Keratinocyte (primary cell): ENCODE measurements at regions not wholly inside any gene's neighbourhood (a gene's known extent, or its start where the extent isn't known, plus 50 kb on each side); places are given as distances from the start of the nearest gene placed in this dataset.

Source experiments
- DNase-seq: peaks from one replicate; pipeline ENCODE4 v3.0.0-alpha.2; 2011; ENCODE audit warnings: low read depth, missing footprints, low spot score
- FAIRE-seq: peaks from 2 replicates; lab custom pipeline; 2011; peaks lifted over from hg19 to GRCh38; lab: Jason Lieb, UNC
- H2AFZ ChIP-seq: 2 replicates; pipeline ENCODE4 v1.6.0; 2012; ENCODE audit warnings: low read length, control low read depth, inconsistent platforms; ENCODE audit not compliant: control insufficient read depth
- H3K27ac ChIP-seq: 2 replicates; pipeline ENCODE4 v1.5.1; 2011; ENCODE audit warnings: low read length; ENCODE audit not compliant: control insufficient read depth, insufficient read depth
- H3K27me3 ChIP-seq: 3 replicates; pipeline ENCODE4 v1.6.0; 2011; ENCODE audit warnings: low read length; ENCODE audit not compliant: control insufficient read depth, insufficient read depth; ENCODE audit errors: extremely low read depth
- H3K36me3 ChIP-seq, 2 experiments: 2 replicates in 1 of 2; 3 replicates in 1 of 2; pipeline ENCODE4 v1.5.1; 2011; ENCODE audit warnings: low read length in 2 of 2, mild to moderate bottlenecking in 1 of 2; ENCODE audit not compliant: control insufficient read depth in 2 of 2, insufficient read depth in 2 of 2; ENCODE audit errors: extremely low read depth in 1 of 2
- H3K4me1 ChIP-seq: 3 replicates; pipeline ENCODE4 v1.5.1; 2011; ENCODE audit warnings: low read length; ENCODE audit not compliant: control insufficient read depth, insufficient read depth; ENCODE audit errors: extremely low read depth
- H3K4me2 ChIP-seq: 3 replicates; pipeline ENCODE4 v1.6.0; 2011; ENCODE audit warnings: low read depth, low read length; ENCODE audit not compliant: control insufficient read depth, insufficient read depth; ENCODE audit errors: extremely low read depth
- H3K4me3 ChIP-seq, 3 experiments: fragments of 200-600 bp in 1 of 3; sonication (generic) in 1 of 3; 2 replicates in 2 of 3; 3 replicates in 1 of 3; pipeline ENCODE4 v1.5.1; 2011 to 2016; ENCODE audit warnings: low read length in 3 of 3, mild to moderate bottlenecking in 3 of 3, control low read depth in 2 of 3, inconsistent platforms in 1 of 3, low read depth in 1 of 3, mixed read lengths in 1 of 3, mixed run types in 1 of 3, moderate library complexity in 1 of 3; ENCODE audit not compliant: control insufficient read depth in 2 of 3, insufficient read depth in 2 of 3; ENCODE audit errors: extremely low read depth in 1 of 3
- H3K79me2 ChIP-seq: 2 replicates; pipeline ENCODE4 v1.6.0; 2012; ENCODE audit warnings: low read length; ENCODE audit not compliant: control insufficient read depth, insufficient read depth
- H3K9ac ChIP-seq: 3 replicates; pipeline ENCODE4 v1.6.0; 2011; ENCODE audit warnings: low read length; ENCODE audit not compliant: control insufficient read depth, insufficient read depth; ENCODE audit errors: extremely low read depth
- H3K9me1 ChIP-seq: 3 replicates; pipeline ENCODE4 v1.6.0; 2011; ENCODE audit warnings: low read length; ENCODE audit not compliant: control insufficient read depth, insufficient read depth; ENCODE audit errors: extremely low read depth
- H3K9me3 ChIP-seq: 2 replicates; pipeline ENCODE4 v1.5.1; 2012; ENCODE audit warnings: low read depth, low read length; ENCODE audit not compliant: control insufficient read depth
- H4K20me1 ChIP-seq: 3 replicates; pipeline ENCODE4 v1.6.0; 2011; ENCODE audit warnings: low read length; ENCODE audit not compliant: control insufficient read depth, insufficient read depth; ENCODE audit errors: extremely low read depth
- CTCF ChIP-seq, 3 experiments: IDR thresholded peaks in 1 of 3; conservative IDR thresholded peaks in 1 of 3; optimal IDR thresholded peaks in 1 of 3; 2 replicates in 2 of 3; 3 replicates in 1 of 3; pipeline versions ENCODE3 to v1.5.1; 2011; ENCODE audit warnings: low read length in 3 of 3, mild to moderate bottlenecking in 3 of 3, moderate library complexity in 2 of 3, control low read depth in 1 of 3, inconsistent platforms in 1 of 3; ENCODE audit not compliant: insufficient read depth in 2 of 3; ENCODE audit errors: extremely low read depth in 1 of 3
- EZH2 ChIP-seq: IDR thresholded peaks from one replicate; pipeline ENCODE4 v1.6.1; 2012; ENCODE audit warnings: inconsistent platforms, mild to moderate bottlenecking, low read length, moderate library complexity
- dilution Hi-C: fragments of 300-500 bp; cut with MboI; formaldehyde crosslinking; loops from one replicate; pipeline ENCODE4 v1.7.0; 2020; ENCODE audit warnings: low sequenced_read_pairs; ENCODE audit not compliant: extremely low pct_ligation_motif_present

- TF ChIP-seq CTCF (optimal IDR thresholded peaks at IDR 0.05 in 1 of 3, IDR thresholded peaks at IDR 0.05 in 1 of 3, conservative IDR thresholded peaks at IDR 0.05 in 1 of 3; ENCODE audit: extremely low read depth in 1 of 3, insufficient read depth in 2 of 3, low read length in 3 of 3), result peak in 2 of 3 experiments; percentile 2 to 31
- no peak for TF ChIP-seq EZH2
- Histone ChIP-seq H3K4me2 (no peak overlapping the region), H3K9me3 (no peaks in the 10 kb centered on the region), H3K27me3 (no peaks in the 10 kb centered on the region), H3K4me1 (no peaks in the 10 kb centered on the region), H3K27ac (no peak overlapping the region), H2AFZ (no peak overlapping the region), H3K9ac (no peak overlapping the region), H3K4me3 (no peak overlapping the region), H3K79me2 (no peaks in the 10 kb centered on the region), H3K36me3 (no peaks in the 10 kb centered on the region), H3K9me1 (no peaks in the 10 kb centered on the region), H4K20me1 (no peaks in the 10 kb centered on the region)
- no peak for FAIRE-seq
- dilution Hi-C loops, result no loop called here
- DNase-seq, result no peak
These were observed 690.7 kb downstream of the NCAM2 start for GRCh38 chr21:21688889-21689288.

- Histone ChIP-seq H2AFZ (no peak overlapping the region), H4K20me1 (no peaks in the 10 kb centered on the region), H3K27me3 (no peaks in the 10 kb centered on the region), H3K9me3 (no peaks in the 10 kb centered on the region), H3K27ac (no peak overlapping the region), H3K9me1 (no peaks in the 10 kb centered on the region), H3K36me3 (no peaks in the 10 kb centered on the region), H3K4me2 (no peak overlapping the region), H3K4me3 (no peak overlapping the region), H3K4me1 (no peaks in the 10 kb centered on the region), H3K79me2 (no peaks in the 10 kb centered on the region), H3K9ac (no peak overlapping the region)
- DNase-seq (no peak), FAIRE-seq (no peak)
- dilution Hi-C loops, result no loop called here
- TF ChIP-seq CTCF (optimal IDR thresholded peaks at IDR 0.05 in 1 of 3, IDR thresholded peaks at IDR 0.05 in 1 of 3, conservative IDR thresholded peaks at IDR 0.05 in 1 of 3; ENCODE audit: extremely low read depth in 1 of 3, insufficient read depth in 2 of 3, low read length in 3 of 3) (no peak), EZH2 (no peak)
These were observed 692.0 kb downstream of the NCAM2 start for GRCh38 chr21:21690068-21690665.
